ENCODE measurements at regions not wholly inside any gene's neighbourhood (a gene's known extent, or its start where the extent isn't known, plus 50 kb on each side); places are given as distances from the start of the nearest gene placed in this dataset.
"Not testable (repeated sequence)": the region's sequence is repeated elsewhere in the genome, so short reads cannot be mapped to it uniquely, and the experiment has no call there.

- DNase-seq, result no peak
Observed at GRCh38 chr1:101428562-101428961, 191.7 kb downstream of the S1PR1 start.

- DNase-seq, result no peak
Observed at GRCh38 chr1:101431956-101432510, 195.2 kb downstream of the S1PR1 start.

GRCh38 chr1:101435831-101436511 lies 199.2 kb downstream of the S1PR1 start:
- no peak for DNase-seq

- DNase-seq, result no peak
Observed at GRCh38 chr1:101437800-101438199, 201.0 kb downstream of the S1PR1 start.

GRCh38 chr1:101438359-101438758 lies 201.5 kb downstream of the S1PR1 start:
- DNase-seq, result no peak

- no peak for DNase-seq
Observed at GRCh38 chr1:101440485-101440884, 203.7 kb downstream of the S1PR1 start.

GRCh38 chr1:101444381-101444780 lies 207.6 kb downstream of the S1PR1 start:
- no peak for DNase-seq

GRCh38 chr1:101444873-101445618 lies 208.2 kb downstream of the S1PR1 start:
- no peak for DNase-seq

- DNase-seq, result no peak
Observed at GRCh38 chr1:101448018-101448417, 211.2 kb downstream of the S1PR1 start.

- DNase-seq, result not testable (repeated sequence)
Observed at GRCh38 chr1:101450691-101451090, 213.9 kb downstream of the S1PR1 start.

- no peak for DNase-seq
Observed at GRCh38 chr1:101451888-101452287, 215.1 kb downstream of the S1PR1 start.

- DNase-seq, result no peak
Observed at GRCh38 chr1:101452825-101453224, 216.0 kb downstream of the S1PR1 start.

- DNase-seq, result no peak
Observed at GRCh38 chr1:101453844-101454243, 217.0 kb downstream of the S1PR1 start.

- no peak for DNase-seq
Observed at GRCh38 chr1:101455166-101455565, 218.3 kb downstream of the S1PR1 start.

- no peak for DNase-seq
Observed at GRCh38 chr1:101460739-101461138, 223.9 kb downstream of the S1PR1 start.

GRCh38 chr1:101463195-101463594 lies 226.4 kb downstream of the S1PR1 start:
- DNase-seq, result no peak

- DNase-seq, result no peak
Observed at GRCh38 chr1:101465941-101466340, 229.1 kb downstream of the S1PR1 start.

- DNase-seq, result no peak
Observed at GRCh38 chr1:101474039-101474665, 237.3 kb downstream of the S1PR1 start.

- DNase-seq, result no peak
Observed at GRCh38 chr1:101476541-101476940, 239.7 kb downstream of the S1PR1 start.

- no peak for DNase-seq
Observed at GRCh38 chr1:101479945-101480344, 243.1 kb downstream of the S1PR1 start.

GRCh38 chr1:101482306-101482705 lies 245.5 kb downstream of the S1PR1 start:
- no peak for DNase-seq

- DNase-seq, result no peak
Observed at GRCh38 chr1:101483982-101484688, 247.3 kb downstream of the S1PR1 start.
